CD1c-positive myeloid dendritic cell (primary cell): ENCODE measurements at regions not wholly inside any gene's neighbourhood (a gene's known extent, or its start where the extent isn't known, plus 50 kb on each side); places are given as distances from the start of the nearest gene placed in this dataset.
A peak's percentile ranks its signal among the peaks of the same experiment; 100 is the strongest.
"Not testable (repeated sequence)": the region's sequence is repeated elsewhere in the genome, so short reads cannot be mapped to it uniquely, and the experiment has no call there.

Experiments used
- DNase-seq: peaks from one replicate; pipeline ENCODE4 v3.0.0-alpha.2; 2016; ENCODE audit errors: extremely low spot score

GRCh38 chr1:147103416-147104155 is 68.7 kb downstream of the PRKAB2 start:
- DNase-seq: not testable (repeated sequence)

GRCh38 chr1:147099192-147099591 is 73.1 kb downstream of the PRKAB2 start:
- no peak for DNase-seq

- DNase-seq: not testable (repeated sequence)
These were observed 73.8 kb downstream of the PRKAB2 start for GRCh38 chr1:147098338-147098973.

- DNase-seq: no peak
These were observed 76.6 kb downstream of the PRKAB2 start for GRCh38 chr1:147095691-147096090.

GRCh38 chr1:147091801-147092200 is 80.5 kb downstream of the PRKAB2 start:
- no peak for DNase-seq

- DNase-seq: no peak
These were observed 82.8 kb downstream of the PRKAB2 start for GRCh38 chr1:147089457-147089856.

GRCh38 chr1:147086129-147086528 is 86.1 kb downstream of the PRKAB2 start:
- no peak for DNase-seq

GRCh38 chr1:147084273-147085096 is 87.8 kb downstream of the PRKAB2 start:
- DNase-seq: peak; percentile 84

- no peak for DNase-seq
These were observed 88.4 kb downstream of the PRKAB2 start for GRCh38 chr1:147083919-147084272.

GRCh38 chr1:147080671-147081394 is 91.4 kb downstream of the PRKAB2 start:
- DNase-seq: no peak

- peak; percentile 17 for DNase-seq
These were observed 92.1 kb downstream of the PRKAB2 start for GRCh38 chr1:147080006-147080661.

- DNase-seq: no peak
These were observed 92.8 kb downstream of the PRKAB2 start for GRCh38 chr1:147079400-147080005.

- no peak for DNase-seq
These were observed 93.5 kb downstream of the PRKAB2 start for GRCh38 chr1:147078606-147079399.

GRCh38 chr1:147077936-147078605 is 94.2 kb downstream of the PRKAB2 start:
- DNase-seq: no peak

GRCh38 chr1:147077523-147077922 is 94.7 kb downstream of the PRKAB2 start:
- no peak for DNase-seq

GRCh38 chr1:147077081-147077480 is 95.2 kb downstream of the PRKAB2 start:
- no peak for DNase-seq

- DNase-seq: no peak
These were observed 95.8 kb downstream of the PRKAB2 start for GRCh38 chr1:147076442-147076841.

- peak; percentile 16 for DNase-seq
These were observed 99.5 kb downstream of the PRKAB2 start for GRCh38 chr1:147072482-147073432.
